ENCODE measurements at regions not wholly inside any gene's neighbourhood (a gene's known extent, or its start where the extent isn't known, plus 50 kb on each side); places are given as distances from the start of the nearest gene placed in this dataset.

DNA sequence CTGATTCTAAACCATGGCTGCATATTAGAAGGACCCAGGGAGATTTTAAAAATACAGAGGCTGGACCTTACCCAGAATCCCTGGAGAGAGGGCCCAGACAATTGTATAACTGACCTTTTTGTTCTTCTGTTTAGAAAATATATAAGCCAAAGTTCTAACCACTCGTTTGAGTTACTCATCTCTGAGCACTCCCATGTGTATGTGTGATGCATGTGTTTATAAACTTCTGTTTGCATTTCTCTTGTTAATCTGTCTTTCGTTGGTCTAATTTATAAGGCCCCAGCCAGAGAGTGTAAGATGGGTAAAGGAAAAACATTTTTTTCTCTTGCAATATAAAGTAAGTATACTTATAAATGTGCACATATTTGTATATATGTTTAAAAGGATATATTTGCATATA, 443.9 kb downstream of the ZNF608 start:
- no peaks in the 10 kb centered on the region for H3K36me3 ChIP-seq (ENCODE audit: insufficient read depth, low read length)
- H3K27ac ChIP-seq, result no peak overlapping the region
- DNase-seq (ENCODE audit: low read depth, low spot score), result no peak
- no peak overlapping the region for H3K4me3 ChIP-seq
- H3K9me3 ChIP-seq (ENCODE audit: low read depth, low read length), result no peaks in the 10 kb centered on the region
- no peak for TF ChIP-seq EZH2 (IDR thresholded peaks at IDR 0.05)
- TF ChIP-seq POLR2AphosphoS5 (IDR thresholded peaks at IDR 0.05; ENCODE audit: borderline replicate concordance, low read depth, low read length), result no peak
- no peak for TF ChIP-seq FOXP2 (optimal IDR thresholded peaks at IDR 0.05; ENCODE audit: control extremely low read depth, extremely low read length, insufficient read depth)
- H3K9ac ChIP-seq (ENCODE audit: insufficient read length), result no peak overlapping the region

DNA sequence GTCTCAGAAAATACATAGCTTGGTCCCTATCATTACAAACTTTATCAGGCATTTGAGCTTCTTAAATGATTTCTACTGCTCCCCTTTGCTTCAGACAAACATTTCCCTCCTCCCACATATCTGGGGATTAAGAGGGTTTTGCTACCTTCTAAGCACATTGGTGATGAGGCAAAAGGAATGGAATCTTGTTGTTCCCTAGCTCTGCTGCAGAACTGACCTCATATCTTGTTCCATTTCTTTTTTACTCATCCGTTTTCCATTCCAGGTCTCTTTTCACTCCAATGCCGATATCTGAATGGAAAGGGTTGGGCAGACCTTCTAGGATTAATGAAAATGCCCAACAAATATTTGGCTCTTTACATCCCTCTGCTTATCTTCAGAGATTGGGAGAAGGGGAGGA, 444.6 kb downstream of the ZNF608 start:
- H3K9me3 ChIP-seq (ENCODE audit: low read depth, low read length), result no peaks in the 10 kb centered on the region
- TF ChIP-seq FOXP2 (optimal IDR thresholded peaks at IDR 0.05; ENCODE audit: control extremely low read depth, extremely low read length, insufficient read depth), result no peak
- no peak for TF ChIP-seq POLR2AphosphoS5 (IDR thresholded peaks at IDR 0.05; ENCODE audit: borderline replicate concordance, low read depth, low read length)
- no peak for TF ChIP-seq EZH2 (IDR thresholded peaks at IDR 0.05)
- H3K36me3 ChIP-seq (ENCODE audit: insufficient read depth, low read length), result no peaks in the 10 kb centered on the region
- no peak overlapping the region for H3K9ac ChIP-seq (ENCODE audit: insufficient read length)
- H3K4me3 ChIP-seq, result no peak overlapping the region
- H3K27ac ChIP-seq, result no peak overlapping the region
- DNase-seq (ENCODE audit: low read depth, low spot score), result no peak

GRCh38 chr5:124300815-124301621, 445.4 kb downstream of the ZNF608 start:
- Histone ChIP-seq H3K27ac (no peak overlapping the region), H3K4me3 (no peak overlapping the region), H3K36me3 (ENCODE audit: insufficient read depth, low read length) (no peaks in the 10 kb centered on the region), H3K9ac (ENCODE audit: insufficient read length) (no peak overlapping the region), H3K9me3 (ENCODE audit: low read depth, low read length) (no peaks in the 10 kb centered on the region)
- no peak for TF ChIP-seq EZH2 (IDR thresholded peaks at IDR 0.05)
- DNase-seq (ENCODE audit: low read depth, low spot score), result peak; percentile 18

DNA sequence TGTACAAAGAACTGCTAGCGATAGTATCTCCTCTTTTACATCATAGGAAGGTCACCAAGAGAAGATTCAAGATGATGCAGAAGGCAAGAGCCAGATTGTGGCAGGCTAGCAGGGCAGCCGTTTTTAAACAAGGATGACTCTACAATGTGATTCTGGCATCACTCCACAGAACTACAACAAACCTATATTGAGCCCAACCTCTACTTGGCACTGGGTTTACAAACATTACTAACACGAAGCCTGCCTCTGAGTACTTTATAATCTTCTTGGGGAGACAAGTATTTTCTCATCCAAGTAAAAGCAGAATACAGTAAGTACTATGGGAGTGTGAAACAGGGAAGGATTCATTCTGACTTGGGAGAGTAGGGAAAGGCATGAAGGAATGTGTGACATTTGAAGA, 448.6 kb downstream of the ZNF608 start:
- no peaks in the 10 kb centered on the region for H3K36me3 ChIP-seq (ENCODE audit: insufficient read depth, low read length)
- H3K27ac ChIP-seq, result no peak overlapping the region
- TF ChIP-seq POLR2AphosphoS5 (IDR thresholded peaks at IDR 0.05; ENCODE audit: borderline replicate concordance, low read depth, low read length) (no peak), FOXP2 (optimal IDR thresholded peaks at IDR 0.05; ENCODE audit: control extremely low read depth, extremely low read length, insufficient read depth) (no peak), EZH2 (IDR thresholded peaks at IDR 0.05) (no peak)
- H3K9ac ChIP-seq (ENCODE audit: insufficient read length), result no peak overlapping the region
- no peak for DNase-seq (ENCODE audit: low read depth, low spot score)
- H3K4me3 ChIP-seq, result no peak overlapping the region
- no peaks in the 10 kb centered on the region for H3K9me3 ChIP-seq (ENCODE audit: low read depth, low read length)

DNA sequence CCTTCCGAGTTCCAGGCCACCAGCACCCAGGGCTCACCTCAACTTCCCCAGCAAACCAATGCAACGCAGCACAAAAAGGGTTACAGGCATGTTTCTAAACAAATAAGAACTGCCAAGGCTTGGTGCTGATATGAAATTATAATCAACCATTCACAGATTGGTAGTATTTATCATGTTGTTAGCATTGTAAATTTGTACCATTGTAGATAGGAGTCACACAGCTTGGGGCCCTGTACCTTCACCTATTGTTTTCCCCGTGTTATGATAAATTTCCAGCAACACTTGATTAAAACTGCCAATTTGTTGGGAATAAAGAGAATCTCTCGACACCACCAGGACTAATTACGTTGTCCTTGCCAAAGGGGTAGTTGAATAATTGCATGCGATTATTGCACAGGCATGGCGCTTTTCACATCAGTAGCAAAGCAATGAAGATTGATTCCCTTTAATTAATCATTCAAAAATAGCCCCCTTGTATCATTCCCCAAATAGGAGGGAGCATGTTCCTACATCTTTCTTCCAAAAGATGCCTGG, 454.1 kb downstream of the ZNF608 start:
- DNase-seq (ENCODE audit: low read depth, low spot score), result no peak
- no peak overlapping the region for H3K9ac ChIP-seq (ENCODE audit: insufficient read length)
- H3K9me3 ChIP-seq (ENCODE audit: low read depth, low read length), result no peaks in the 10 kb centered on the region
- H3K36me3 ChIP-seq (ENCODE audit: insufficient read depth, low read length), result no peaks in the 10 kb centered on the region
- no peak for TF ChIP-seq FOXP2 (optimal IDR thresholded peaks at IDR 0.05; ENCODE audit: control extremely low read depth, extremely low read length, insufficient read depth)
- TF ChIP-seq EZH2 (IDR thresholded peaks at IDR 0.05), result no peak
- no peak for TF ChIP-seq POLR2AphosphoS5 (IDR thresholded peaks at IDR 0.05; ENCODE audit: borderline replicate concordance, low read depth, low read length)
- no peak overlapping the region for H3K4me3 ChIP-seq
- H3K27ac ChIP-seq, result no peak overlapping the region

- TF ChIP-seq EZH2 (IDR thresholded peaks at IDR 0.05) (no peak), POLR2AphosphoS5 (IDR thresholded peaks at IDR 0.05; ENCODE audit: borderline replicate concordance, low read depth, low read length) (no peak), FOXP2 (optimal IDR thresholded peaks at IDR 0.05; ENCODE audit: control extremely low read depth, extremely low read length, insufficient read depth) (no peak)
- no peak for DNase-seq (ENCODE audit: low read depth, low spot score)
- Histone ChIP-seq H3K4me3 (no peak overlapping the region), H3K36me3 (ENCODE audit: insufficient read depth, low read length) (no peaks in the 10 kb centered on the region), H3K9me3 (ENCODE audit: low read depth, low read length) (no peaks in the 10 kb centered on the region), H3K27ac (no peak overlapping the region), H3K9ac (ENCODE audit: insufficient read length) (no peak overlapping the region)
These were observed 456.7 kb downstream of the ZNF608 start for GRCh38 chr5:124289641-124290311.

- H3K9ac ChIP-seq (ENCODE audit: insufficient read length), result no peak overlapping the region
- no peak for DNase-seq (ENCODE audit: low read depth, low spot score)
- H3K27ac ChIP-seq, result no peak overlapping the region
- no peaks in the 10 kb centered on the region for H3K36me3 ChIP-seq (ENCODE audit: insufficient read depth, low read length)
- no peak for TF ChIP-seq POLR2AphosphoS5 (IDR thresholded peaks at IDR 0.05; ENCODE audit: borderline replicate concordance, low read depth, low read length)
- no peak for TF ChIP-seq EZH2 (IDR thresholded peaks at IDR 0.05)
- TF ChIP-seq FOXP2 (optimal IDR thresholded peaks at IDR 0.05; ENCODE audit: control extremely low read depth, extremely low read length, insufficient read depth), result no peak
- no peak overlapping the region for H3K4me3 ChIP-seq
- no peaks in the 10 kb centered on the region for H3K9me3 ChIP-seq (ENCODE audit: low read depth, low read length)
These were observed 457.3 kb downstream of the ZNF608 start for GRCh38 chr5:124289130-124289529.

DNA sequence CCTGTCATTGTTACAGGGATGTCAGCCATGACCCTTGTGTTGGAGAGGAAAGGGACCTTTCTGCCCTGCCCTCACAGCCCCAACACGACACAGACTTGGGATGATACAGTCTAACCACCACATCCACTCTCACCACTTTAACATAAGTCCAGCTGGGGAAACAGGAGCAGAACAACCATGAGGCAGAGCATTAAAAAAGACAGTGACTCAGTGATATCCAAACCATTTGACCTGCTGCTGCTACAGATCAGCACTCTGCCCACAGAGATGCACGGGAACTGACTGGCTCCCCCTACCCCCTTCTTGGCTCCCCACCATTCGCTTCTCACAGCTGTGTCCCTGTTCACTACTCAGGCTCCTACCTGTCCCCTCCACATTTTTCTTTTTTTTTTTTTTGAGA, 458.6 kb downstream of the ZNF608 start:
- H3K27ac ChIP-seq, result no peak overlapping the region
- no peak for TF ChIP-seq POLR2AphosphoS5 (IDR thresholded peaks at IDR 0.05; ENCODE audit: borderline replicate concordance, low read depth, low read length)
- TF ChIP-seq FOXP2 (optimal IDR thresholded peaks at IDR 0.05; ENCODE audit: control extremely low read depth, extremely low read length, insufficient read depth), result no peak
- no peak for TF ChIP-seq EZH2 (IDR thresholded peaks at IDR 0.05)
- H3K9me3 ChIP-seq (ENCODE audit: low read depth, low read length), result no peaks in the 10 kb centered on the region
- no peaks in the 10 kb centered on the region for H3K36me3 ChIP-seq (ENCODE audit: insufficient read depth, low read length)
- H3K9ac ChIP-seq (ENCODE audit: insufficient read length), result no peak overlapping the region
- H3K4me3 ChIP-seq, result no peak overlapping the region
- no peak for DNase-seq (ENCODE audit: low read depth, low spot score)
